PFSK-1 (cell line): ENCODE measurements at regions not wholly inside any gene's neighbourhood (a gene's known extent, or its start where the extent isn't known, plus 50 kb on each side); places are given as distances from the start of the nearest gene placed in this dataset.

ENCODE experiments used
- POLR2AphosphoS5 ChIP-seq: IDR thresholded peaks from 2 replicates; pipeline ENCODE4 v1.6.1; 2012; ENCODE audit warnings: low read depth, mild to moderate bottlenecking, control low read depth, low read length, moderate library complexity
- TAF1 ChIP-seq: IDR thresholded peaks from 2 replicates; pipeline ENCODE4 v1.6.1; 2012; ENCODE audit warnings: low read length, control low read depth, borderline replicate concordance; ENCODE audit not compliant: insufficient read depth

- TF ChIP-seq POLR2AphosphoS5: no peak
- no peak for TF ChIP-seq TAF1
Measured at GRCh38 chr2:238593236-238593635, 166.5 kb downstream of the ASB1 start.
